Renal cortex interstitium (tissue), 11 donors: ENCODE measurements at regions not wholly inside any gene's neighbourhood (a gene's known extent, or its start where the extent isn't known, plus 50 kb on each side); places are given as distances from the start of the nearest gene placed in this dataset.

Experiments
- DNase-seq, 11 donors: peaks; one replicate each; pipeline ENCODE4 v3.0.0-alpha.2; 2013; ENCODE audit warnings: low read depth in 9 of 11, low spot score in 4 of 11; ENCODE audit errors: extremely low read depth in 1 of 11

GRCh38 chr1:229874136-229874535 is 192.9 kb upstream of the GALNT2 start:
- DNase-seq = no peak

GRCh38 chr1:229874609-229875008 is 192.4 kb upstream of the GALNT2 start:
- DNase-seq = no peak

GRCh38 chr1:229875086-229875485 is 192.0 kb upstream of the GALNT2 start:
- DNase-seq = no peak

GRCh38 chr1:229879746-229880145 is 187.3 kb upstream of the GALNT2 start:
- DNase-seq = no peak

- no peak for DNase-seq
These were observed 186.5 kb upstream of the GALNT2 start for GRCh38 chr1:229880271-229881170.

- no peak for DNase-seq
These were observed 184.4 kb upstream of the GALNT2 start for GRCh38 chr1:229882621-229883020.

GRCh38 chr1:229883504-229884200 is 183.4 kb upstream of the GALNT2 start:
- no peak for DNase-seq

- no peak for DNase-seq
These were observed 182.3 kb upstream of the GALNT2 start for GRCh38 chr1:229884765-229885164.

GRCh38 chr1:229885568-229886495 is 181.2 kb upstream of the GALNT2 start:
- no peak for DNase-seq

GRCh38 chr1:229886636-229887035 is 180.4 kb upstream of the GALNT2 start:
- DNase-seq = no peak

- no peak for DNase-seq
These were observed 179.8 kb upstream of the GALNT2 start for GRCh38 chr1:229887043-229887822.

- DNase-seq = no peak
These were observed 178.9 kb upstream of the GALNT2 start for GRCh38 chr1:229888157-229888556.

GRCh38 chr1:229888561-229889001 is 178.5 kb upstream of the GALNT2 start:
- DNase-seq = no peak

GRCh38 chr1:229889031-229889517 is 178.0 kb upstream of the GALNT2 start:
- DNase-seq = no peak

GRCh38 chr1:229891227-229891626 is 175.8 kb upstream of the GALNT2 start:
- DNase-seq = no peak

GRCh38 chr1:229892515-229893117 is 174.4 kb upstream of the GALNT2 start:
- DNase-seq = no peak

GRCh38 chr1:229893762-229894444 is 173.1 kb upstream of the GALNT2 start:
- peak in 8 of 11 donors; percentile 4 to 49 (median 25) for DNase-seq
